DOHH2 (cell line): ENCODE measurements at regions not wholly inside any gene's neighbourhood (a gene's known extent, or its start where the extent isn't known, plus 50 kb on each side); places are given as distances from the start of the nearest gene placed in this dataset.

Experiments used
- H3F3A ChIP-seq: fragments of 200-600 bp; sonication (generic), shearing (Covaris generic); 2 replicates; pipeline ENCODE4 v1.6.0; 2016; ENCODE audit warnings: antibody characterized with exemption, mild to moderate bottlenecking; ENCODE audit not compliant: control insufficient read depth, insufficient read depth
- H3K27ac ChIP-seq: fragments of 200-600 bp; sonication (generic); 2 replicates; pipeline ENCODE4 v1.5.1; 2014; ENCODE audit warnings: low read depth, mild to moderate bottlenecking, low read length, moderate library complexity
- H3K27me3 ChIP-seq: fragments of 200-600 bp; sonication (generic); 2 replicates; pipeline ENCODE4 v1.6.1; 2014; ENCODE audit warnings: mild to moderate bottlenecking, low read length, mixed read lengths; ENCODE audit not compliant: control insufficient read depth
- H3K36me3 ChIP-seq: fragments of 200-600 bp; sonication (generic); 2 replicates; pipeline ENCODE4 v1.6.1; 2014; ENCODE audit warnings: mild to moderate bottlenecking, low read length, moderate library complexity, mixed read lengths; ENCODE audit not compliant: control insufficient read depth
- H3K4me1 ChIP-seq: fragments of 200-600 bp; sonication (generic); 2 replicates; pipeline ENCODE4 v1.6.1; 2014; ENCODE audit warnings: mild to moderate bottlenecking, low read length, mixed read lengths; ENCODE audit not compliant: control insufficient read depth
- H3K4me2 ChIP-seq: fragments of 200-600 bp; sonication (generic); 2 replicates; pipeline ENCODE4 v1.6.0; 2014; ENCODE audit warnings: mild to moderate bottlenecking, low read length, moderate library complexity
- H3K4me3 ChIP-seq: fragments of 200-600 bp; sonication (generic); 2 replicates; pipeline ENCODE4 v1.5.1; 2014; ENCODE audit warnings: mild to moderate bottlenecking, low read length, mixed read lengths
- H3K79me2 ChIP-seq: fragments of 200-600 bp; sonication (generic); 2 replicates; pipeline ENCODE4 v1.6.1; 2014; ENCODE audit warnings: mild to moderate bottlenecking, low read length, mixed read lengths; ENCODE audit not compliant: control insufficient read depth
- H3K9me2 ChIP-seq: fragments of 200-600 bp; sonication (generic); replicated peaks from 2 replicates; pipeline ENCODE4 v1.6.1; 2014; ENCODE audit warnings: mild to moderate bottlenecking, low read length, mixed read lengths; ENCODE audit not compliant: control insufficient read depth
- H3K9me3 ChIP-seq: fragments of 200-600 bp; sonication (generic); 2 replicates; pipeline ENCODE4 v1.6.1; 2014; ENCODE audit warnings: antibody characterized with exemption, low read length, mixed read lengths; ENCODE audit not compliant: control insufficient read depth, insufficient read depth
- H4K20me1 ChIP-seq: fragments of 200-600 bp; sonication (generic); 2 replicates; pipeline ENCODE4 v1.6.0; 2014; ENCODE audit warnings: low read depth, mild to moderate bottlenecking, antibody characterized with exemption, low read length, moderate library complexity; ENCODE audit not compliant: control insufficient read depth, insufficient read depth
- EZH2phosphoT487 ChIP-seq: fragments of 200-600 bp; sonication (generic); IDR thresholded peaks from 2 replicates; pipeline ENCODE4 v1.6.1; 2017; ENCODE audit warnings: borderline replicate concordance, mild to moderate bottlenecking, antibody characterized with exemption, low read length, moderate library complexity, mixed read lengths
- TF ChIP-seq, protein P1 (sequence below): fragments of 200-600 bp; sonication (generic); IDR thresholded peaks from one replicate; pipeline ENCODE4 v1.5.1; 2014; ENCODE audit warnings: antibody characterized with exemption, mild to moderate bottlenecking, low read depth, low read length; ENCODE audit not compliant: poor library complexity, severe bottlenecking

DNA sequence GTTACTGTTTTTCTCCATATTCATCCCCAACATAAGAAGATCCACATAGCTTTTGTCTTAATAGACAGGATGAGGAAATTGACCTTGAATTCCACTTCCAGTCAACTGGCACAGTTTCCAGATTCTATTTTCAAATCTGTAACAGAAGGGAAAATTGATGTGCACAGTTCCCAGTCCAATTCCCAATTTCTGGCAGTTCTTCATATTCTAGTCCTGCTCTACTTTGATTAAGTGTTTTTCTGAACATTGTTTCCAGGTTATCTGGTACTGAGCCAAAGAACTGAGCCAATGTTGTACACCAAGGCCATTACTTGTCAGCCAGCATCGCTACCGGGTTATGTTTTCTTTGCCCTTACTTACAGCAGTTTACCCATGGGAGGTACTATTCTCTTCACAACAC is 1755.4 kb downstream of the PLA2G4A start:
- H3K4me1 ChIP-seq = no peaks in the 10 kb centered on the region
- no peaks in the 10 kb centered on the region for H3K9me2 ChIP-seq
- no peaks in the 10 kb centered on the region for H4K20me1 ChIP-seq

DNA sequence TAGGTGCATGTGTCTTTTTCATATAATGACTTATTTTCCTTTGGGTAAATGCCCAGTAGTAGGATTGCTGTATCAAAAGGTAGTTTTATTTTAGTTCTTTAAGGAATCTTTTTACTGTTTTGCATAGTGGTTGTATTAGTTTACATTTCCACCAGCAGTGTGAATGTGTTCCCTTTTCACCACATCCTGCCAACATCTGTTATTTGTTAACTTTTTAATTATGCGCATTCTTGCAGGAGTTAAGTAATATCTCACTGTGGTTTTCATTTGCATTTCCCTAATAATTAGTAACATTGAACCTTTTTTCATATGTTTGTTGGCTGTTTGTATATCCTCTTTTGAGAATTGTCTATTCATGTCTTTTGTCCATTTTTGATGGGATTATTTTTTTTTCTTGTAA is 1761.9 kb downstream of the PLA2G4A start:
- Histone ChIP-seq H3K4me1 (no peaks in the 10 kb centered on the region), H4K20me1 (no peaks in the 10 kb centered on the region), H3K9me2 (no peaks in the 10 kb centered on the region), H3K4me3 (no peak overlapping the region), H3F3A (no peaks in the 10 kb centered on the region), H3K4me2 (no peak overlapping the region), H3K27me3 (no peaks in the 10 kb centered on the region), H3K79me2 (no peaks in the 10 kb centered on the region), H3K27ac (no peak overlapping the region), H3K36me3 (no peaks in the 10 kb centered on the region), H3K9me3 (no peaks in the 10 kb centered on the region)
- TF ChIP-seq EZH2phosphoT487 = no peak
- TF ChIP-seq, protein P1, sequence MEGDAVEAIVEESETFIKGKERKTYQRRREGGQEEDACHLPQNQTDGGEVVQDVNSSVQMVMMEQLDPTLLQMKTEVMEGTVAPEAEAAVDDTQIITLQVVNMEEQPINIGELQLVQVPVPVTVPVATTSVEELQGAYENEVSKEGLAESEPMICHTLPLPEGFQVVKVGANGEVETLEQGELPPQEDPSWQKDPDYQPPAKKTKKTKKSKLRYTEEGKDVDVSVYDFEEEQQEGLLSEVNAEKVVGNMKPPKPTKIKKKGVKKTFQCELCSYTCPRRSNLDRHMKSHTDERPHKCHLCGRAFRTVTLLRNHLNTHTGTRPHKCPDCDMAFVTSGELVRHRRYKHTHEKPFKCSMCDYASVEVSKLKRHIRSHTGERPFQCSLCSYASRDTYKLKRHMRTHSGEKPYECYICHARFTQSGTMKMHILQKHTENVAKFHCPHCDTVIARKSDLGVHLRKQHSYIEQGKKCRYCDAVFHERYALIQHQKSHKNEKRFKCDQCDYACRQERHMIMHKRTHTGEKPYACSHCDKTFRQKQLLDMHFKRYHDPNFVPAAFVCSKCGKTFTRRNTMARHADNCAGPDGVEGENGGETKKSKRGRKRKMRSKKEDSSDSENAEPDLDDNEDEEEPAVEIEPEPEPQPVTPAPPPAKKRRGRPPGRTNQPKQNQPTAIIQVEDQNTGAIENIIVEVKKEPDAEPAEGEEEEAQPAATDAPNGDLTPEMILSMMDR = no peak

More for the DNA sequence above, 1755.4 kb downstream of the PLA2G4A start:
- H3K36me3 ChIP-seq = no peaks in the 10 kb centered on the region
- H3K27me3 ChIP-seq = no peaks in the 10 kb centered on the region
- H3K9me3 ChIP-seq = no peaks in the 10 kb centered on the region
- H3K79me2 ChIP-seq = no peaks in the 10 kb centered on the region
- H3K4me2 ChIP-seq = no peak overlapping the region
- no peak overlapping the region for H3K27ac ChIP-seq
- no peak overlapping the region for H3K4me3 ChIP-seq
- no peaks in the 10 kb centered on the region for H3F3A ChIP-seq
- TF ChIP-seq, protein P1 = no peak
- TF ChIP-seq EZH2phosphoT487 = no peak

DNA sequence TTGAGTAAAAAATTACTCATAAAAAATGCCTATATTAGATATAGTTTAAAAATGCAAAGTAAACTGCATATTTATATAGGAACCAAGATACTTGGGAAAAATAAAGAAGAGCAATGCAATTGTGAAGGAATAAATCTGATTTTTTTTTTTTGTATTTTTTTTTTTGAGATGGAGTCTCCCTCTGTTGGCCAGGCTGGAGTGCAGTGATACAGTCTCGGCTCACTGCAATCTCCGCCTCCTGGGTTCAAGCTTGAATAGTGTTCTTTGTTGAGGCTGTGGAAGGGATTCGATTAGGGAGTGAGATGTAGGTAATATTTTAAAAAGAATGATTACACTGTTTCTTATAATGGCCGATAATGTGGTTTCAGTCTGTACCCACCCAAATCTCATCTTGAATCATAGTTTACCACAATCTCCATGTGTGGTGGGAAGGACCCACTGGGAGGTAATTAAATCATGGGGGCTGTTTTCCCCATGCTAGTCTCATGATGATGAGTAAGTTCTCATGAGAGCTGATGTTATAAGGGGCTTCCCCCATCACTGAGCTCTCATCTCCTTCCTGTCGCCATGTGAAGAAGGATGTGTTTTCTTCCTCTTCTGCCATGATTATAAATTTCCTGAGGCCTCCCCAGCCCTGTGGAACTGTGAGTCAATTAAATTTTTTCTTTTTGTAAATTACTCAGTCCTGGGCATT is 1765.9 kb downstream of the PLA2G4A start:
- Histone ChIP-seq H3K27me3 (no peaks in the 10 kb centered on the region), H3K27ac (no peak overlapping the region), H3K9me3 (no peaks in the 10 kb centered on the region), H3F3A (no peaks in the 10 kb centered on the region), H4K20me1 (no peaks in the 10 kb centered on the region), H3K9me2 (no peaks in the 10 kb centered on the region), H3K79me2 (no peaks in the 10 kb centered on the region), H3K4me1 (no peaks in the 10 kb centered on the region), H3K4me2 (no peak overlapping the region), H3K36me3 (no peaks in the 10 kb centered on the region), H3K4me3 (no peak overlapping the region)
- TF ChIP-seq EZH2phosphoT487 = no peak
- TF ChIP-seq, protein P1 = no peak
